Stimulated activated CD4-positive, alpha-beta T cell treated with anti-CD3 and anti-CD28 coated beads, Interleukin-4, amount 100 ng/mL, for 48 hours (primary cell): ENCODE measurements at regions not wholly inside any gene's neighbourhood (a gene's known extent, or its start where the extent isn't known, plus 50 kb on each side); places are given as distances from the start of the nearest gene placed in this dataset.
"Not testable (repeated sequence)": the region's sequence is repeated elsewhere in the genome, so short reads cannot be mapped to it uniquely, and the experiment has no call there.

ENCODE experiments used
- DNase-seq, 2 donors: peaks; one replicate each; pipeline ENCODE4 v3.0.0-alpha.2; 2020; ENCODE audit warnings: low read depth in 2 of 2

DNA sequence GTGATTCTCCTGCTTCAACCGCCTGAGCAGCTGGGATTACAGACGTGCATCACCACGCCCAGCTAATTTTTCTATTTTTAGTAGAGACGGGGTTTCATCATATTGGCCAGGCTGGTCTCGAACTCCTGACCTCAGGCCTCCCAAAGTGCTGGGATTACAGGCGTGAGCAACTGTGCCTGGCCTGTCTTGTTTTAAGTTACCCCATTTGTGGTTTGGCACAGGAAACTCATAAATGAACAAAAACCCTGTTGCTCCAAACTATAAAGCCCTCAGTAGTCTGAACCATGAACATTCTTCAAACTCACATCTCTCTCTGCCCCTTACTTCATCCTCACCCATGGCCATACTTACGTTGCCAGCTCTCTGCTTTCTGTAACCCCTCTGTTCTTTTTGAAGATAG is 61.7 kb downstream of the RHOU start:
- DNase-seq, result not testable (repeated sequence)

DNA sequence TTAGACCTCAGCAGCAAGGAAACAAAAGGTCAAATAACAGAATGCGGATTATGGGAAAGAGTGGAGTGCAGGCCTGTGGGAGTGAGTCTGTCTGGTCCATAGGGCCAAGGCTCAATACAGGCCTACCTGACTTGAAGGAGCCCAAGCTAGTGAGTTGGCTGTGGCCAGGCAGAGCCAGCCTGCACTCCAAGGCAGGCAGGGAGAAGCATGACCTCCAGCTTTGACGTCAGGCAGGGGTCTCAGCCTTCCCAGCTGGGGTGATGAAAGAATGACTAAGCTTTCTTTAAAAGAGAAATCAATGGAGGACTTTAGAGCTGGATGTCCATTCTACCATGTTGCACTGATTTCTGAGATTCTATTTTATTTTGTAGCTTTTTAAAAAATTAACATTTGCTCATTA is 62.8 kb downstream of the RHOU start:
- no peak for DNase-seq

DNA sequence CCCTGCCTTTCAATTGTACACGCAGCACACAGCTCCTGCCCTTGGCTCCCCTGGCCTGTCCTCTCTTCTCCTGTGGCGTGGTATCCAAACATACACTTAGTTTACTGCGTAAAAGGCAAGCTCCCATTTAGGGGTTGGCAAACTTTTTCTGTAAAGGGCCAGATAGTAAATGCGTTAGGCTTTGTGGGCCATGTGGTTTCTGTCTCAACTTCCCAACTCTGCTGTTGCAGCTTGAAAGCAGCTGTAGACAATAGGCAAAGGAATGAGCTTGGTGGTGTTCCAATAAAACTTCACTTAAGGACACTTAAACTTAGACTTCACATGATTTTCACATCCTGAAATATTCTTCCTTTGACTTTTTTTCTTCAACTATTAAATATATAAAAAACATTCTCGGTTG is 63.3 kb downstream of the RHOU start:
- DNase-seq, result no peak

DNA sequence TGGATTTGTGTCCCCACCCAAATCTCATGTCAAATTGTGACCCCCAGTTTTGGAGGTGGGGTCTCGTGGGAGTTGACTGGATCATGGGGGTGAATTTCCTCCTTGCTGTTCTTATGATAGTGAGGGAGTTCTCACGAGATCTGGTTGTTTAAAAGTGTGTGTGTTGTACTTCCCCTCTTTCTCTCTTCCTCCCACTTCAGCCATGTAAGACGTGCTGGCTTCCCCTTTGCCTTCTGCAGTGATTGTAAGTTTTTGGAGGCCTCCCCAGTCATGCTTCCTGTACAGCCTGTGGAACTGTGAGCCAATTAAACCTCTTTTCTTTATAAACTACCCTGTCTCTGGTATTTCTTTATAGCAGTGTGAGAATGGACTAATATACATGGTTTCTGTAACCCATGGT is 64.6 kb downstream of the RHOU start:
- DNase-seq, result no peak

DNA sequence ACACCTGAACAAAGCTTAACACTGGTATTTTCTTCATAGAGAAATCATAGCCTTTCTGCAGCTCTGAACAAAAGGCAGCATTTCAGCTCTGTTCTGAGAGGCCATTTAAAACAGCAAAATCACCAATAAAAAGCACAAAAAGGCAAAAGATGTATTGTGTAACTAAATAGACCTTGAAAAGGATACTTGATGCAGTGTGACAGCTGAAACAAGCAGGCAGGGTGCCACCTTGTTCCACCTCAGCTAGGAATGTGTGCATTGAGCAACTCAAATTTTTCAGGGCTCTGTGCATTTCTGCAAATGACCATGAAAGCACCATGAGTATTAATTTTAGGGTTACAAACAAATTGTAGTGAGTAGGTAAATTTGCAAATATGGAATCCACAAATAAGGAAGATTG is 65.8 kb downstream of the RHOU start:
- DNase-seq, result no peak

DNA sequence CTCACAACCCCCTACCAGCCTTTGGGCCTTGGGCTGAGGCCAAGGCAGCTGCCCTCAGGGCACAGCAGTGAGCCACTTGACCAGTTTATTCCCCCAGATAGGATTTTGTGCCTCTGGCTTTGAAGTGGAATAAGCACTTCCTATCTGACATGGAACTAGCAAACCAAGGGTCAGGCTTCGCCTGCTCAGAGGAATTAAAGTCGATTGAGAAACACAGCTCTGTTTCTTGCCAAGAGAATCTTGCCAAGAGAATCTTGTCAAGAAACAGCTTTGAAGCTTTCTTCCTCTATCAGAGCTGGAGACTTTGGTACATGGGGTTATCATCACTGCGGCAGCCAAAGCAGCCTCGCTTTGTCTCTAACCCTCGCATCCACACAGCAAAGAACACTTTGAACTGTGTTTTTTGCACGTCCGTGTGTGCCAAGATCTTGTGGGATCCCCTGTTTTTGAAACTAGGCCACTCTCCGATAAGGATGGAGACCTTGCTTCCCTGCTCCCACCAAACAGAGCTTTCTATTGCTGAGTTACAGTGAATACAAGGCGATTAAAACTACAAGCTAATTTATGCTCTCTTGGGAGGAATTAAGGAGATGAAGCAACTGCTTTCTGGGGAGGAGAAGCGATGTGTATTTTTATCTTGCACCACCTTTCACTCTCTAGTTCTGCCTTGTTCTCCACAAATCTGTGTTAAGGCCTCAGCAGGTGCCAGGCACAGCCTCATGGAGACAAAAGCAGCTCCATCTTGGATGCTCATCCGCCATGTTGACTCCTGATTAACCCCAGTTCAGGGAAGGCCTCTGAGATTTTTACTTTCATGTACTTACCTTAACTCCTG is 67.3 kb downstream of the RHOU start:
- no peak for DNase-seq

DNA sequence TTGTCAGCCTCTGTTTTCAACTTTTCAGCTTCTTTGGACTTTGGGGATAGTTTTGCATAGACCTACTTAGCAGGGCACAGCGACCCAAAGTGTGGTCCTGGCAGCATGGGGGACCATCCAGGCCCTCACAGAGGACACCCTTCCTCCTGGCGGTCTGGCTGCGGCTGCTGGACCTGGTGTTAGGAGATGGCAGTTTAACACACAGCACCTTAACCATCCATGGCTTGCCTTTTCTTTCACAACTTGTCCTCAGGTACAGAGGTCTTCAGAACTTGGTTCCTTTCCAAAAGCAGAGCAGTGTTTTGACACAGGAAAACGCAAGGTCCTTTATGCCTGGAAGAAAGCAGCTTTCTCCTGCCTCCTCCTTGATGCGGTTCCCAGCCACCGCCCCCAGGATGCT is 68.1 kb downstream of the RHOU start:
- no peak for DNase-seq

DNA sequence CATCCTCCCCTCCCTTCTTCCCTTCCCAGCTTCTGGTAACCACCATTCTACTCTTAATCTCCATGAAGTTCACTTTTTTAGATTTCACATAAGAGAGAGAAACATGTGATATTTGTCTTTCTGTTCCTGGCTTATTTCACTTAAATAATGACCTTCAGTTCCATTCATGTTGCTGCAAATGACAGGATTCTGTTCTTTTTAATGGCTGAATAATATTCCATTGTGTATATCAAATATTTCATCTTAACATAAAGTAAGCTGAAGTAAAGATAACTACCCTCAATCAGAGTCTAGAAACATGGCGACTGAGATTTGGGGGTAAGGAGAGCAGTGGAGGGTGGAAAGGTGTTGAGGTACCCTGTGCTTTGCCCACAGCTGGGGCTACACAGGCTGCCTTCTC is 68.9 kb downstream of the RHOU start:
- no peak for DNase-seq

DNA sequence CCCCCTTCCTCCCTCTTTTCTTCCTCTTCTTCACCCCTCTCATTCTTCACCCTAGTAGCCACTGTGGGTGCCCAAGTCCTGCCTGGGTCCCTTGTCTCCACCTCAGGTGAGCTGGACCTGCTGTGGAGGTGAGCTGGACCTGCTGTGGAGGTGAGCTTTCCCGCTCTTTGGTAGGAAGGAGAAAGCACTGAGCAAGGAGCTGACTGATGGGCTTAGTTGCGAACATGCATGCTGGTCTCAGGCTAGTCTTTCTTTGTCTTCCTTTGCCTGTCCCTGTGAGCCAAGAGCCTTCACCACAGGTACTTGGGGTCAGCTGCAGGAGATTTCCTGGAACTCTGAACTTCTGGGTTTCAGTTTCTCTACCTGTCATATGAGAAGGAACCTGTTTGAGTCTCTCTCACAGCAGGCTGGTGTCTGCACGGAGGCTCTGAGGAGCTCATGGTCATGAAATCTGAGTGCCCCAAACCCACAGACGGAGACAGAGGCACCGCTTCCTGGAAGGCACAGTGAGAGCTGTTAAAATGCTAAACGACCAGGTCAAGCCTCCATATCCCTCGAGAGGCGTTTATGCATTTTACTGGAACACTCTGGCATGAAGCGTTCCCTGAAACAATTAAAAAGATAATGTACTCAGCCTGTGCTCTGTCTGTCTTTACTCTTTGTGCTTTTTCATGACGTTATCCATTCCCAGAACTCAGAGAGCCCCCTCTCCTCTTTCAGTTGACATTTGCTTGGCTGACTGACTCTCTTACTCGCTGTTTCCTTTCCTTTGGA is 69.5 kb downstream of the RHOU start:
- DNase-seq, result peak; percentile 22 to 29

DNA sequence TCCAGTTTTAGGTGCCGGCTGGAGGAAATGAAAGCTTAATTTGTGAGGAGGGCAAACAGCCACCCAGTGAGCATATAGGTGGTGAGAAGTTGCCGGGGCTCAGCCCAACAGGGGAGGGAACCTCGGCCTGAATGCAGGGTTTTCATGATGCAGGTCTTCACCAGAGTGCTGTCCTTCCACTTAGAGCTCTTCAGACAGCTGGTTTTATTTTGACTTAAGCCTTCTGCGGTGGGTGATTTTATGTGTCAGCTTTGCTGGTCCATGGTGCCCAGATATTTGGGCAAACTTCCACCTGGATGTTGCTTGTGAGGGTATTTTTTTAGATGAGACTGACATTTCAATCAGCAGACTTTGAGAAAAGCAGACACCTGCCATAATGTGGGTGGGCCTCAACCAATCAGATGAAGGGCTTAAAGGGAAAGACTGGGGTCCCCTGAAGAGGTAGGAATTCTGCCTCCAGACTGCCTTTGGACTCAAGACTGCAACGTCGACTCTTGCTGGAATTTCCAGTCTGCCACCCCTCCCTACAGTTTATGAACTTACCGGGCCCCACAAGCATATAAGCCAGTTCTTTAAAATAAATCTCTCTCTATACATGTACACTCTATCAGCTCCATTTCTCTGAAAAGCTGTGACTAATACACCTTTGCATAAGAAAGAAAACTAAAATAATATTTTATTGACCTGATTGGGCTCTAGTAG is 72.8 kb downstream of the RHOU start:
- no peak for DNase-seq

DNA sequence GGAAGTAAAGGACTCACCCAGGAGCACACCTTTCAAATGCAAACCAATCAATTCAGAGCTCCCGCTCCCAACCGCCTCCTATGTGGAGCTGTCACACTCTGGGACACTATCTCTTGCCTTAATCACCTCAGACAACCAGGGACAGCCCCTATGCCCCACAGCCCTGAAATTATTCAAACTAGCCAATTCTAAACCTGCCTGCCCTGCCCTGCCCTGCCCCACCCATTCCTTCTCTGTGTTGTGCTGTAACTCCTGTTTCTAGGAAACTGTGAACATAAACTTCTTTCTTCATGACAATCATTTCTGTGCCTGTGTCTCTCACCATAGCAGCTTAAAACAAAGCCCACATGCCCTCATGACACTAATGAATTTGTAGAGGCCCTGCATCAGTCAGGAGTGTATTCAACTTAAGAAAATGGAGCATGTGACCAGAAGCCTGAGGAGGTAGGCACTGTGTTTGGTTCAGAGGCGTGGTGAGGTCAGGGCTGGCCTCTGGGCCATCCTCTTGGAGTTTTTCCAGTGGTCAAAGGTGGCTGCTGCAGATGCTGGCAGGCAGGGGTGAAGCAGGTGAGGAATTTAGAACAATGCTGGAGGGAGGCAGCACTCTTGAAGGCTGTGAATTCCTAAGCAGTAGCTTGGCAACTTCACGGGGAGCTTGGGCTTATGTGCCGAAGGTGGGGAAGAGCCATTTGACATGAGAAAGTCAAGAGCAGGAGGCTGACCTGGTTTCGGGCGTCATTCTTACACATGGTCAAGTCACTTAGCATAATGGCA is 74.5 kb downstream of the RHOU start:
- no peak for DNase-seq

DNA sequence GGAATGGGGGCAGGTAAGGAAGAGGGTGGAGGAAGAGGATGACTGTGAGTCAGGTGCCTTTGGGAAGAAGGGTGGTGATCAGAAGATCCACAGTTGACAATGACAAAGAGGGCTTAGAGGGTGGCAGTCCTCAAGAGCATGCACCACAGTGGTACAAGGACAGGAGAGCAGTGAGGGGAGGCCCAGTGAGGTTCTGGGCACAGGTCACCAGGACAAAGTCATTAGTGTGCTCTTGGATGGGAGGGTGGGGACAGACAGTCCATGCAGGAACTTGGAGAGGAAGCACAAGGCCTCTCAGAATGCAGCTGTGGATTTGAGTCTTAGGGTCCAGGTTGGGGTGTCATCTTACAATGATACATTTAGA is 75.1 kb downstream of the RHOU start:
- DNase-seq, result no peak

DNA sequence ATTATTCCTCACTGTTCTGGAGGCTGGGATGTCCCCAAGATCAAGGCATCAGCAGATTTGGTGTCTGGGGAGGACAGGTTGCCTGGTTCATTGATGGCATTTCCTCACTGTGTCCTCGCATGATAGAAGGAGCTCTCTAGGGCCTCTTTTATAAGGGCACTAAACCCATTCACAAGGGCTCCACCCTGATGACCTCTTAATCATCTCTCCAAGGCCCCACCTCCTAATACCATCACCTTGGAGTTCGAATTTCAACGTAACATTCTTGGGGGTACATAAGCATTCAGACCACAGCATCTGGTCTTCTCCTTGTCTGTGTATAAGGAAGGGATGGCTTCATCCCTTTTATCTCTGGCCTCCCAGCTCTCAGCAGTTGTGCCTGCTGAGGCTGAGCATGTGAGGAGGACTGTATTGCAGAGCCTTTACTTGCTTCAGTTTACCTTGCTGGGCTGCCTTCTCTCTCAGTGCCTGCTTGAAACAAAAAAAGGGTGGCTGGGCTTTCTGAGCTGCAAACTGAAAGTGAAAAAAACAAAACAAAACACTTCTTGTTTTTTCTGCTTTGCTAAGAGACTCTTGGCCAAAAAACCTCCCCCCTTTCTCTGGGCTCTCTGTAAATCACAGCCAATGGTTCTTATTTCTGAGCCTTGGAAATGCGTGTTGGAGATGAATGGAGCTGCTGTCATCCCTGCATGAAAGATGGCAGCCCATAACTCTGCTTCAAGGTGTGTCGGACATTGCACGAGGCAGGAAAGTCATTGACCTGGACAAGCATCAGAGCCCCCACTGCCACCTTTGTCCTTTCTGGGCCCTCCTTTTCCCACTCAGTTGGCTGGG is 75.8 kb downstream of the RHOU start:
- no peak for DNase-seq

DNA sequence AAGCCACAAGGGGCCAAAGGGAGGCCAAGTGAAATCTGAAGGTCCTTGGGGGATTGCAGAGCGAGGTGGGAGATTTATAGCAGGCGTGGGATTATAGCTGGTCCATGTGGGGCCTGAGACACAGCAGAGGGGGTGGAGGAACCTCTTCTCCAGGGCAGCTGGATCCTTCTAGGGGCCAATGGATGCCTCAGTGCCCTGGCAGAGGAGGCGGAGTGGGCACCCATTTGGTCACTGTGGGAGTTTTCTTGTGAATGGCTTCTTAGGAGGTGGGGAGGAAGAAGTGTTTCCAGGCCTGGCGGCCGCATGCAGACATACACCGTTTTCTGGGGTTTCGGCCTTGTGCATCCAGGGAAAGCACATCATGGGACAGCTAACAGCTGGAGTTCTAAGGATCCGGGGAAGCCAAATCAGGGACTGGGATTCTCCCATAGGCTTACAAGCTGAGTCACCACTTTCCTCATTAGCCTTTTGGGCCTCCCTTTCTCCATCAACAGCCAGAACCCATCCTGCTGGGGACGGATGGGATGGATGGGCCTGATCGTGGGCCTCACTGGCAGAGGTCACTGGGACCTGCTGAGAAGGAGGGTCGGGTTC is 76.5 kb downstream of the RHOU start:
- DNase-seq, result no peak

DNA sequence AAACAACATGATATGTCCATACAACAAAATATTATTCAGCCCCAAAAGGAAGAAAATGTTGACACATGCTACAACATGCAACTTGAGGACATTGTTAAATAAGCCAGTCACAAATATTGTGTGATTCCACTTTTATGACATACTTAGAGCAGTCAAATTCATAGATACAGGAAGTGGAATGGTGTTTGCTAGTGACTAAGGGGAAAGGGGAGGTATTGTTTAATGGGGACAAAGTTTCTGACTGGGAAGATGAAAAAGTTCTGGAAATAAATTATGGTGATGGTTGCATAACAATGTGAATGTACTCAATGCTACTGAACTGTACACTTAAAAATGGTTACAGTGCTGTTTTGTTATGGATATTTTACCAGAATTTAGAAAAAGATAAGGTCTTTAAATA is 77.7 kb downstream of the RHOU start:
- no peak for DNase-seq

DNA sequence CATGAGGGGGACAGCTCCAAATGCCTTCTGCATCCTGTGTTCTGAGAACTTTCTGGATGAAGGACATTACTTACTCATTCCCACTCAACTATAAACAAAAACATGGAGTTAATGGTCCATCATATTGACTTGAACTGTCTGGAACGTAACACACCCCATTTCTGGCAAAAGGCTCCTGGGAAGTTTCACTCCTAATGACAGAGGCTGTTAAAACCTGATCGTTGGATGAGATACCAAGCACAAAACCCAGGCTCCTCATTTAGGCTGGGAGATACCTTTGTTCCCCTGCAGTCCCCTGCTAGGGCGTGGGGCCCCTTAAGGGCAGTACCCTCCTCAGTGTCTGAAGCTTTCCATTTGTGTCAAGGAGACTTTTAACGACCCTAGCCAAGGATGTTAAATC is 78.9 kb downstream of the RHOU start:
- no peak for DNase-seq

DNA sequence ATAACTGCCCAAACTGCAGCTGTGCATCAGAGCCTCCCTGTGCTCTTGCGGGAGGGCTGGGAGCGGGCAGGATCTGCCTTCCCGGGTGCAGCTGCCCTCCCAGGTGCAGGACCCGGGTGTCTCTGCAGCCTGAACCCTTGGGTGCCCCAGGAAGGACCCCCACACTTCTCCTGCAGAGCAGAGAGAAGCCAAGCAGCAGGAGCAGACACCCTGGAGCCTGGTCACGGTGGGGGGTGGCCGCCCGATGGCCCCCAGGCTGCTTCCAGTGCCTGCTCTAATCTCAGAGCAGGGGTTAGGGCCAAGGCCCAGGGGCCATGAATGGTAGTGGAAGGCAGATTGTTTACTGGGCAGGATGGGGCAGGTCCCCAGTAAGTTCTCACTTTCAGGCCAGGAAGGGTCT is 83.0 kb downstream of the RHOU start:
- no peak for DNase-seq

DNA sequence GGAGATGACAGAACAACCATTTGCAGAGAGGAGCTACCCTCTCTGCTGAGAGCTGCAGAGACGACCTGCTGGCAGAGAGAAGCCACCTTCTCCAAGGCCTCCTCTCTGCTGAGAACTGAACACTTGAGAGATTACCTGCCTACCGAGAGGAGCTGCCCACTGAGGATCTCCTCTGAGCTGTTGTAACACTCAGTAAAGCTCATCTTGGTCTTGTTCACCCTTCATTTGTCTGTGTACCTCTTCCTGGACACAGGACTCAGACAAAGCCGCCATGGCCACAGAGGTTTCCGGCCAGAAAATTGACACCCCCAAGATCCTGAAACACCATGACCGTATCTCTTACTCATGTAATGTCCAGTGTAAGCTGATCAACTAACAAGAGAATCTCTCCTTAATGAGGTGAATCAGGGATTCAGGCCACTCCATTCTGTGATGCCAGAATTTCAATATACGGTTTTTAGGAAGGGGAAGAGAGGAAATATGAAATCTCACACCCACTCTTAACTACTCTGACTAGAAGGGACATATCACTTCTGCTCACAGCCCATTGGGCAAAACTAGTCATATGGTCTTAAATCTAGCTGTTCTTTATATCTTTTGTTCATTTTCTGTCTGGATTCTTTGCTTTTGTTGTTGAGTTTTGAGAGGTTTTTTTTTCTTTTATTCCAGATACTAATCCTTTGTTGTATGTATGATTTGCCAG is 83.8 kb downstream of the RHOU start:
- no peak for DNase-seq

DNA sequence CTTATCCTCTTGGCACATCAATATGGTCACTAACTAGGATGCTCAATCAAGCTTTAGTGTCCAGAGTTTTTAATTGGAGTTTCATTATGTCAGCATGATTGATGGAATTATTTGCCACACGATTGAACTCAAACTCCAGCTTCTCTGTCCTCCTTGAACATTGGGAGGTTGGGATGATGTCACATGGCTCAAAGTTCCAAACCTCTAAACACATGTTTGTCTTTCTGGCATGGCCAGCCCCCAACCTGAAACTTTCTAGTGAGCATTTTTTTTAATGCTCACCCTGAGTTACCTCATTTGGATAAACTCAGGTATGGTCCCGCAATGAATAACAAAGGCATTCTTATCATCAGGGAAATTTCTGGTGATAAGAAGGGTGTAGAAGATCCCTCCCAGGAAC is 86.0 kb downstream of the RHOU start:
- no peak for DNase-seq

DNA sequence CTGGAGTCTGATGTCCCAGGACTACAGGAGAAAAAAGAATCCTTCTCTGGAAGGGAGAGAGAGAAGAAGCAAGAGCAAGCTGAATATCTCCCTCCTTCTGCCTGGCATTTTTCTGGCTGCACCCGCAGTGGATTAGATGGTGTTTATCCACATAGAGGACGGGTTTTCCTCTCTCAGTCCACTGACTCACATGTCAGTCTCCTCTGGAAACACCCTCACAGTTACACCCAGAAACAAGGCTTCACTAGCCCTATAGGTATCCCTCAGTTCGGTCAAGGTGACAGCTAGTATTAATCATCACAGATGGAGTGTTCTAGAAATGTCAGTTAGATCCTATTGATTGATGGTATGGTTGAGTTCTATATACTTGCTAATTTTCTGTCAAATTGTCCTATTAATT is 87.9 kb downstream of the RHOU start:
- no peak for DNase-seq
